ACC112 (cell line): ENCODE measurements at regions not wholly inside any gene's neighbourhood (a gene's known extent, or its start where the extent isn't known, plus 50 kb on each side); places are given as distances from the start of the nearest gene placed in this dataset.

ENCODE experiments used
- H2AFZ ChIP-seq: fragments of 200-600 bp; sonication (generic); one replicate; pipeline ENCODE4 v1.6.0; 2017; ENCODE audit warnings: antibody characterized with exemption, low read length; ENCODE audit not compliant: unreplicated experiment
- H3K27ac ChIP-seq: fragments of 200-600 bp; sonication (generic); 2 replicates; pipeline ENCODE4 v1.5.1; 2014; ENCODE audit warnings: low read depth, mild to moderate bottlenecking, antibody characterized with exemption, low read length, moderate library complexity
- H3K27me3 ChIP-seq: fragments of 200-600 bp; sonication (generic); 2 replicates; pipeline ENCODE4 v1.6.1; 2014; ENCODE audit warnings: mild to moderate bottlenecking, antibody characterized with exemption, low read length, moderate library complexity, mixed read lengths; ENCODE audit not compliant: insufficient read depth
- H3K36me3 ChIP-seq: fragments of 200-600 bp; sonication (generic); 2 replicates; pipeline ENCODE4 v1.6.1; 2016; ENCODE audit warnings: mild to moderate bottlenecking, antibody characterized with exemption, low read length, moderate library complexity, mixed read lengths; ENCODE audit not compliant: insufficient read depth
- H3K4me1 ChIP-seq: fragments of 200-600 bp; sonication (generic); one replicate; pipeline ENCODE4 v1.6.1; 2016; ENCODE audit warnings: low read length, mixed read lengths; ENCODE audit not compliant: insufficient read depth, unreplicated experiment, control insufficient read depth
- H3K4me3 ChIP-seq: fragments of 200-600 bp; sonication (generic); 2 replicates; pipeline ENCODE4 v1.5.1; 2014; ENCODE audit warnings: mild to moderate bottlenecking, low read depth, low read length
- H3K79me2 ChIP-seq: fragments of 200-600 bp; sonication (generic); one replicate; pipeline ENCODE4 v1.6.0; 2016; ENCODE audit warnings: low read length; ENCODE audit not compliant: control insufficient read depth, unreplicated experiment, insufficient read depth

- H3K79me2 ChIP-seq, result no peaks in the 10 kb centered on the region
- H3K4me1 ChIP-seq, result peaks cover 21% of the 10 kb centered on the region
- no peak overlapping the region for H3K4me3 ChIP-seq
- H3K27me3 ChIP-seq, result no peaks in the 10 kb centered on the region
- no peak overlapping the region for H2AFZ ChIP-seq
- no peak overlapping the region for H3K27ac ChIP-seq
- no peaks in the 10 kb centered on the region for H3K36me3 ChIP-seq
Measured at GRCh38 chr3:25038271-25038670, 389.8 kb upstream of the RARB start.

GRCh38 chr3:25038922-25039321 lies 389.1 kb upstream of the RARB start:
- H3K27me3 ChIP-seq, result no peaks in the 10 kb centered on the region
- no peak overlapping the region for H3K27ac ChIP-seq
- H3K4me3 ChIP-seq, result no peak overlapping the region
- no peaks in the 10 kb centered on the region for H3K79me2 ChIP-seq
- H3K4me1 ChIP-seq, result peaks cover 21% of the 10 kb centered on the region
- no peak overlapping the region for H2AFZ ChIP-seq
- H3K36me3 ChIP-seq, result no peaks in the 10 kb centered on the region

GRCh38 chr3:25040748-25041147 lies 387.3 kb upstream of the RARB start:
- Histone ChIP-seq H3K79me2 (no peaks in the 10 kb centered on the region), H3K4me1 (peaks cover 20% of the 10 kb centered on the region), H3K36me3 (no peaks in the 10 kb centered on the region), H3K27ac (no peak overlapping the region), H3K27me3 (no peaks in the 10 kb centered on the region), H2AFZ (no peak overlapping the region), H3K4me3 (no peak overlapping the region)

GRCh38 chr3:25041871-25042584 lies 386.0 kb upstream of the RARB start:
- Histone ChIP-seq H3K27ac (no peak overlapping the region), H3K4me3 (no peak overlapping the region), H3K4me1 (peaks cover 15% of the 10 kb centered on the region), H3K79me2 (no peaks in the 10 kb centered on the region), H3K36me3 (no peaks in the 10 kb centered on the region), H3K27me3 (no peaks in the 10 kb centered on the region), H2AFZ (no peak overlapping the region)

- H3K4me3 ChIP-seq, result no peak overlapping the region
- no peaks in the 10 kb centered on the region for H3K27me3 ChIP-seq
- H3K4me1 ChIP-seq, result peaks cover 9% of the 10 kb centered on the region
- no peak overlapping the region for H2AFZ ChIP-seq
- no peaks in the 10 kb centered on the region for H3K79me2 ChIP-seq
- no peaks in the 10 kb centered on the region for H3K36me3 ChIP-seq
- H3K27ac ChIP-seq, result no peak overlapping the region
Measured at GRCh38 chr3:25043177-25043576, 384.9 kb upstream of the RARB start.

GRCh38 chr3:25043749-25044148 lies 384.3 kb upstream of the RARB start:
- Histone ChIP-seq H3K27me3 (no peaks in the 10 kb centered on the region), H3K4me1 (peaks cover 5% of the 10 kb centered on the region), H3K27ac (no peak overlapping the region), H3K4me3 (no peak overlapping the region), H3K36me3 (no peaks in the 10 kb centered on the region), H2AFZ (no peak overlapping the region), H3K79me2 (no peaks in the 10 kb centered on the region)

GRCh38 chr3:25044762-25045710 lies 383.0 kb upstream of the RARB start:
- no peak overlapping the region for H2AFZ ChIP-seq

GRCh38 chr3:25046911-25047771 lies 380.9 kb upstream of the RARB start:
- no peaks in the 10 kb centered on the region for H3K27me3 ChIP-seq
- H3K4me3 ChIP-seq, result no peak overlapping the region
- no peaks in the 10 kb centered on the region for H3K79me2 ChIP-seq
- H2AFZ ChIP-seq, result no peak overlapping the region
- no peak overlapping the region for H3K27ac ChIP-seq
- no peaks in the 10 kb centered on the region for H3K36me3 ChIP-seq
- H3K4me1 ChIP-seq, result no peaks in the 10 kb centered on the region

More at GRCh38 chr3:25044762-25045710, 383.0 kb upstream of the RARB start:
- Histone ChIP-seq H3K27ac (no peak overlapping the region), H3K36me3 (no peaks in the 10 kb centered on the region), H3K4me3 (no peak overlapping the region), H3K4me1 (peaks cover 5% of the 10 kb centered on the region), H3K79me2 (no peaks in the 10 kb centered on the region), H3K27me3 (no peaks in the 10 kb centered on the region)

GRCh38 chr3:25049304-25049703 lies 378.8 kb upstream of the RARB start:
- Histone ChIP-seq H3K27ac (no peak overlapping the region), H2AFZ (no peak overlapping the region), H3K4me3 (no peak overlapping the region), H3K79me2 (no peaks in the 10 kb centered on the region), H3K36me3 (no peaks in the 10 kb centered on the region), H3K4me1 (no peaks in the 10 kb centered on the region), H3K27me3 (no peaks in the 10 kb centered on the region)

- Histone ChIP-seq H3K36me3 (no peaks in the 10 kb centered on the region), H3K27me3 (no peaks in the 10 kb centered on the region), H3K4me3 (no peak overlapping the region), H3K27ac (no peak overlapping the region), H2AFZ (no peak overlapping the region), H3K4me1 (no peaks in the 10 kb centered on the region), H3K79me2 (no peaks in the 10 kb centered on the region)
Measured at GRCh38 chr3:25053360-25053759, 374.7 kb upstream of the RARB start.
